HG03095 (cell line): ENCODE measurements at regions not wholly inside any gene's neighbourhood (a gene's known extent, or its start where the extent isn't known, plus 50 kb on each side); places are given as distances from the start of the nearest gene placed in this dataset.
"Not testable (repeated sequence)": the region's sequence is repeated elsewhere in the genome, so short reads cannot be mapped to it uniquely, and the experiment has no call there.

Experiments
- ATAC-seq: cut with Tn5 transposase; IDR thresholded peaks from one replicate; pipeline ENCODE4 v1.9.1; 2021; ENCODE audit warnings: moderate library complexity; ENCODE audit not compliant: unreplicated experiment

GRCh38 chr7:68043546-68043945, 1046.9 kb downstream of the TYW1 start:
- ATAC-seq, result no peak

GRCh38 chr7:68050627-68051026, 1054.0 kb downstream of the TYW1 start:
- no peak for ATAC-seq

GRCh38 chr7:68058014-68058413, 1061.4 kb downstream of the TYW1 start:
- no peak for ATAC-seq

GRCh38 chr7:68063171-68063570, 1066.5 kb downstream of the TYW1 start:
- no peak for ATAC-seq

GRCh38 chr7:68065581-68065980, 1068.9 kb downstream of the TYW1 start:
- no peak for ATAC-seq

- ATAC-seq, result no peak
Observed at GRCh38 chr7:68067845-68068244, 1071.2 kb downstream of the TYW1 start.

GRCh38 chr7:68070992-68071391, 1074.4 kb downstream of the TYW1 start:
- ATAC-seq, result no peak

- no peak for ATAC-seq
Observed at GRCh38 chr7:68073701-68074100, 1077.1 kb downstream of the TYW1 start.

- ATAC-seq, result no peak
Observed at GRCh38 chr7:68074242-68074641, 1077.6 kb downstream of the TYW1 start.

GRCh38 chr7:68078157-68078710, 1081.6 kb downstream of the TYW1 start:
- ATAC-seq, result no peak

- ATAC-seq, result not testable (repeated sequence)
Observed at GRCh38 chr7:68082066-68082960, 1085.7 kb downstream of the TYW1 start.

- ATAC-seq, result not testable (repeated sequence)
Observed at GRCh38 chr7:68082961-68083657, 1086.5 kb downstream of the TYW1 start.

- no peak for ATAC-seq
Observed at GRCh38 chr7:68087401-68087800, 1090.8 kb downstream of the TYW1 start.

- no peak for ATAC-seq
Observed at GRCh38 chr7:68088879-68089278, 1092.2 kb downstream of the TYW1 start.

GRCh38 chr7:68090256-68090655, 1093.6 kb downstream of the TYW1 start:
- ATAC-seq, result not testable (repeated sequence)

- ATAC-seq, result no peak
Observed at GRCh38 chr7:68103319-68103718, 1106.7 kb downstream of the TYW1 start.

GRCh38 chr7:68107261-68107660, 1110.6 kb downstream of the TYW1 start:
- no peak for ATAC-seq

- ATAC-seq, result no peak
Observed at GRCh38 chr7:68107968-68108367, 1111.3 kb downstream of the TYW1 start.

GRCh38 chr7:68109299-68109698, 1112.7 kb downstream of the TYW1 start:
- ATAC-seq, result no peak

- ATAC-seq, result no peak
Observed at GRCh38 chr7:68119411-68119810, 1122.8 kb downstream of the TYW1 start.

- ATAC-seq, result no peak
Observed at GRCh38 chr7:68121056-68121455, 1124.4 kb downstream of the TYW1 start.

GRCh38 chr7:68121655-68122054, 1125.0 kb downstream of the TYW1 start:
- no peak for ATAC-seq
